HG02840 (cell line): ENCODE measurements at regions not wholly inside any gene's neighbourhood (a gene's known extent, or its start where the extent isn't known, plus 50 kb on each side); places are given as distances from the start of the nearest gene placed in this dataset.

Source experiments
- ATAC-seq: cut with Tn5 transposase; IDR thresholded peaks from one replicate; pipeline ENCODE4 v1.9.1; 2021; ENCODE audit warnings: mild to moderate bottlenecking, moderate library complexity, moderate number of reproducible peaks; ENCODE audit not compliant: unreplicated experiment, low FRiP score

GRCh38 chr1:82646888-82647287 lies 846.2 kb downstream of the ADGRL2 start:
- ATAC-seq, result no peak

GRCh38 chr1:82646336-82646735 lies 845.6 kb downstream of the ADGRL2 start:
- no peak for ATAC-seq

GRCh38 chr1:82644186-82644915 lies 843.6 kb downstream of the ADGRL2 start:
- ATAC-seq, result no peak

- ATAC-seq, result no peak
Observed at GRCh38 chr1:82640352-82640751, 839.6 kb downstream of the ADGRL2 start.

- ATAC-seq, result no peak
Observed at GRCh38 chr1:82634266-82634665, 833.5 kb downstream of the ADGRL2 start.

GRCh38 chr1:82632155-82632554 lies 831.4 kb downstream of the ADGRL2 start:
- ATAC-seq, result no peak

- no peak for ATAC-seq
Observed at GRCh38 chr1:82628887-82629286, 828.2 kb downstream of the ADGRL2 start.

- ATAC-seq, result no peak
Observed at GRCh38 chr1:82625537-82625936, 824.8 kb downstream of the ADGRL2 start.

- ATAC-seq, result no peak
Observed at GRCh38 chr1:82621076-82621475, 820.3 kb downstream of the ADGRL2 start.

GRCh38 chr1:82614090-82614489 lies 813.4 kb downstream of the ADGRL2 start:
- no peak for ATAC-seq

GRCh38 chr1:82612986-82613385 lies 812.3 kb downstream of the ADGRL2 start:
- no peak for ATAC-seq

- no peak for ATAC-seq
Observed at GRCh38 chr1:82606546-82606945, 805.8 kb downstream of the ADGRL2 start.

GRCh38 chr1:82604524-82604923 lies 803.8 kb downstream of the ADGRL2 start:
- ATAC-seq, result no peak

- no peak for ATAC-seq
Observed at GRCh38 chr1:82600314-82600713, 799.6 kb downstream of the ADGRL2 start.

- ATAC-seq, result no peak
Observed at GRCh38 chr1:82598812-82599211, 798.1 kb downstream of the ADGRL2 start.

GRCh38 chr1:82598337-82598736 lies 797.6 kb downstream of the ADGRL2 start:
- no peak for ATAC-seq

GRCh38 chr1:82597649-82598048 lies 796.9 kb downstream of the ADGRL2 start:
- ATAC-seq, result no peak

GRCh38 chr1:82597141-82597540 lies 796.4 kb downstream of the ADGRL2 start:
- ATAC-seq, result no peak

GRCh38 chr1:82593561-82593960 lies 792.8 kb downstream of the ADGRL2 start:
- no peak for ATAC-seq

- no peak for ATAC-seq
Observed at GRCh38 chr1:82589588-82589987, 788.9 kb downstream of the ADGRL2 start.

GRCh38 chr1:82587371-82587770 lies 786.6 kb downstream of the ADGRL2 start:
- ATAC-seq, result no peak

- ATAC-seq, result no peak
Observed at GRCh38 chr1:82586473-82586872, 785.7 kb downstream of the ADGRL2 start.

GRCh38 chr1:82582347-82582746 lies 781.6 kb downstream of the ADGRL2 start:
- no peak for ATAC-seq
